ENCODE measurements at regions not wholly inside any gene's neighbourhood (a gene's known extent, or its start where the extent isn't known, plus 50 kb on each side); places are given as distances from the start of the nearest gene placed in this dataset.

DNA sequence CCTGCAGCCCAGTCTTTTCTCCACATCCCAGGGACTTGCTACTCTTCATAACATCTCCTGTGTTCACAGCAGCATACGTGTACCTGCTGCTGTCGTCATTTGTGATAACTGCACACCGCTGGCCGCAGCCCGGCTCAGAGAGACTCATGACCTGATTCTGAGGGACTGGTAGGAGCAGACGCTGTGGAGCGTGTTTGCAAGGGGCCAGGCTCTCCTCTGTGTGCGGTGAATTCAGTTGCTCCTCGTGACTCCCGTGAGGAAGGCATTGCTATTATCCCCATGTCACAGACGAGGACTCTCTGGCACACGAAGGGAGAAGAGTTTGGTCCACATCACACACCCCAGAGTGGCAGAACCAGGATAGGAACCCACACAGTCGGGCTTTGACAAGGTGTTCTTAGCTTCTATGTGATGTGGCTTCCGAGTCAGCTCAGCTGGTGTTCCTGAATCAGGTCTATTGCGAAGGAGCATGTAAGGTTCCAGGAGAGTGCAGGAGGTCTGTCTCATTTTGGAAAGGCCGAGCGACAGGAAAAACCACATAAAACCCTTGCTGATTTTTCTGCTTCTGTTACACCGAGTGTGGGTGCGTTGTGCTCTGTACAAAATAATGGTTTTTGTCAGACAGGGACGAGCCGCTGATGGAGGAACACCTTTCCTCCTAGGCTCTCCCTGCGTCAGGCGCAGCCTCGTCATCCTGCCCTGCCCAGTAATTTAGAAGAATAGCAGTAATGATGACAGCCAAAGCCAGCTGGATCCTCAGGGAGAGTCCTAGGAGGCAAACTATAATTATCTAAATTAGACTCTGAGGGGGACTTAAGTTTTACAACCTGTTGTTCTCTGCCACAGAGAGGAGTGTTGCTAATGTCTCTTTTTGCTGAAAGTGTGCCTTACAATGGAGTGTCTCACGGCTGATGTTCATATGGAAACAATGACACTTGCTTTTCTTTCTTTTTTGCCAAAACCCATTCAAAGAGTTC is 157.5 kb upstream of the RGMA start:
- FAIRE-seq (no peak), DNase-seq (ENCODE audit: low spot score) (no peak)

DNA sequence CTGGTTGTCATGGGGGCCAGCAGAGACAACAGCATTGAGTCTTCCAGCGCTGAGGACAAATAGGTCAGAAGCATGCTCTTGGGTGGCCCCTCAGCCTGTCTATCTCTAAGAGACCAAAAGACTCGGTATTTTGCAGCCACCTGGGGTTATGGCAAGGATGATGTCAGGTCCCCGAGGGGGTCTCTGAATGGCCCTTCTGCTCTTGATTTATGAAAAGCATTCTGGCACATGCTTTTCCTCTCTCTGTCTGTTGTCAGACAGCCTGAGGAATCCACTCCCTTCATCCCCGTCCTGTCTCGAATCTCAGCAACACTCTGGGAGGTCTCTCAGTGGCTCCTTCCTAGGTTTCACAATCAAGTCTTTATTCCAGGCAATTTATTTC is 156.6 kb upstream of the RGMA start:
- DNase-seq (ENCODE audit: low spot score) (no peak), FAIRE-seq (no peak)

DNA sequence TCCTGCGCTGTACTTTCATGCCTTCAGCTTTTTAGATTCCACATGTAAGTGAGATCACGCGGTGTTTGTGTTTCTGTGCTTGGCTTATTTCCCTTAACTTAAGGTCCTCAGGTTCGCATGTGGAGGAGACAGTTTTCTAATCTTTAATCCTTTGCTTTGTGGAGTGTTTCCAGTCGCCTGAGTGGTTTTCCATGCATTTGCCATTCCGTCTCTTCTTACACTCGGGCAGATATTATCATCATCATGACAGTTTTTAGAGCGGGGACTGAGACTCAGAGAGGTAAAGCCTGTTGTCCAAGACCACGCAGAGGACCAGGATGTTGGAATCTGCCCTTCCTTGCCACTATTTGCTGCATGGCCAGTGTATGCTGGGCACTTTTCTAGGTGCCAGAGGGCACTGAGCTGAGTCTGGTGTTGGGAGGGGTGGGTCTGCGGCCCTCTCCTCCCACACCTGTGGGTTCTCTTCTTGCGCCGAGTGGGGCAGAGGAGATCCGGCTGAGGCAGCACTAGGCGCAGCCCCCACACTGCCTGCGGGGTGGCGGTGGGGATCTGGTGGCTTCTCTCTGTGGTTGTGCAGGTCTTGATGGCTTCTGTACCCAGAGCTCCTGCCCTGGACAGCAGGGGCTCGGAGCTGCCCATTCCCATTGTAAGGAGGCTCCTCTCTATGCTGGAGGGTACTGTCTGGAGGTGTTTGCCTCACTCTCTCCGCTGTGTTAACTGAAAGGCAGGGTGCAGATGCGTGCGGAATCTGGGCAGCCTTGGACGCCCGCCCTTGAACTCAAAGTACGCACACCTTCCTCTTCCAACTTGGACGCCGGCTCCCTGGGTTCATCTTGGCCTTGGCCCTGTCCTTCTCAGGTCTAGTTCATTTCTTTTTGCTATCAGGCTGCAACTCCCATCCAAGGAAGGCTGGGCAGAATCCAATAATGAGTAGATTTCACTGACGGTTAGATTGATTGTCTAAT is 156.0 kb upstream of the RGMA start:
- FAIRE-seq (no peak), DNase-seq (ENCODE audit: low spot score) (no peak)

DNA sequence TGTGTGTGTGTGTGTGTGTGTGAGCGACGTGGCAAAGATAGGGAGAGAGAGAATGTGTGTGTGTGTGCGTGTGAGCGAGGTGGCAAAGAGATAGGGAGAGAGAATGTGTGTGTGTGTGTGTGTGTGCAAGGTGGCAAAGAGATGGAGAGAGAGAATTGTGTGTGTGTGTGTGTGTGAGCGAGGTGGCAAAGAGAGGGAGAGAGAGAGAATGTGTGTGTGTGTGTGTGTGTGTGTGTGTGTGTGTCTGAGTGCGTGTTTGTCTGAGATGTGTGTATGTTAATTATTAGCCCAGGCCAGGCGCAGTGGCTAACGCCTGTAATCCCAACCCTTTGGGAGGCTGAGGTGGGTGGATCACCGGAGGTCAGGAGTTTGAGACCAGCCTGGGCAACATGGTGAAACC is 154.6 kb upstream of the RGMA start:
- FAIRE-seq, result no peak

DNA sequence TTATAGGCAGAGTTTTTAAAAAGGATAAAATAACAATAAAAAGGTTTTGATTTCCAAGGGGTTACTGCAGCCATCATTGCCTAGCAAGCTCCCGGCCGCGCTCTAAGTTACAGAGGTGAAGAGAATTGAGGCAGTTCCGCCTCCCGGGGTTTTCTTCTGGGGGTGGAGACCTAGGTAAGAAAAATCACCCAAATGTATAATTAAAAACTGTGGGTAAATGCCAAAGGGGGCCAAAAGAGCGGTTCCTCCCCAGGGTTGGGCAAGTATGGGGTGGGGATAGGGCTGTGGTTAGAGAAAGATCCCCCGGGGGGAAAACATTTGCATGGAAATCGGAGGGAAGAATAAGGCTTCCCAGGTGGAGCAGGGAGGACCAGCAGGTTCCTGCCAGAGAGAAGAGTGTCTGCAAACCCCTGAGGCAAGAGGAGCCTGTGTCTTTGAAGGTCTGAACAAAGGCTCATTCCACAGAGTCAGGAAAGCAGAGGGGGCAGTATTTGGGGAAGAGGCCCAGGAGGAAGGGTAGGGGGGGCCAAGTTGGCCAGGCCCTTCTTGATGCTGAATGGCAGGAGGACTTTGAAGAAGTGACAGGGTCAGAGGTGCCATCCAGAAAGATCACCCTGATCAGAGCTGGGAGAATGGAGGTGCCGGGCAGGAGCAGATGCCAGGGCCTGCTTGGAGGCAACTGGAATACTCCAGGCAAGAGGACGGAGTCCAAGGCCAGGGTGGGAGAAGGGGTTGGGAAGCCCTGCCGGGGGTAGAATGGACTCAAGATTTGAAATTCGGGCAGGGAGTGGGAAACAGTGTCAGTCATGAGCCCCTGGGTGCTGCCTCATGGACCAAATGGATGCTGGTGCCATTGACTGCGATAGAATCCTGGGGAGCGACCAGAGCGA is 152.9 kb upstream of the RGMA start:
- FAIRE-seq (no peak), DNase-seq (ENCODE audit: low spot score) (no peak)

More for the DNA sequence above, 154.6 kb upstream of the RGMA start:
- DNase-seq (ENCODE audit: low spot score), result no peak

DNA sequence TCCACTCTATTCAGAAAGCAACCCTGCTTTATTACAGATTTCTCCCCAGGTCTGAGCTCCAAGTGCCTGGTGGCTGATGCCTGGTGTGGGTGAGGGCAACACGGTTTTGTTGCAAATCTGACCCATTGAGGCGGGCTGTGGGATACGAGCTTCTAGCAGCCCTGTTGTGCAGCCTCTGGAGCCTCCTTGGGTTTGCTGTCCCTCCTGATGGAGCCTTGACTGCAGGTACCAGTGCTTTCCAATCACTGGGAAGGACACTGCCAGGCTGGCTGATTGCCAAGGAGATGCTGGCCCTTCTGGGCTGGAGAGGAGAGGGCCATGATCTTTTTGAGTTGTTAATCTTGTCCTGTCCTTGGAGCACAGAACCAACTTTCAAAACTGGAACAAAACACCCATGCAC is 151.0 kb upstream of the RGMA start:
- DNase-seq (ENCODE audit: low spot score) (no peak), FAIRE-seq (no peak)

DNA sequence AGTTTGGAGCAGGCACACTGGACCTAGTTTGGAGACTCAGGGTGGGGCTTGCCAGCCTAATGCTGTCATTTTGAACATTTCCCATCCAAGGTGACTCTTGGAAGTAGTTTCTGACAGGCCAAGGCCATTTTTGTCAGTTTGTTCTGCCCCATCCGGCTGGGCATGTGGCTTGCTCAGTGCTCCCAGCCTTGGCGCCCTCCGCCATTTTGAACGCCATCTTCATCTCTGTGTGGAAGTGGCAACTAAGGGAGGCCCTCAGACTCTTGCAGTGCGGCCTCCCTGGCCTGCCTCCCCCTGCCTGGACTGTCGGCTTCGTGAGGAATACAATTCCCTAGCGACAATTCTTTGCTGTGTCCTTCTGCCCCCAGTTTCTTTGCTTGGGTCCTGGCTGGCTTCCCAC is 150.6 kb upstream of the RGMA start:
- DNase-seq (ENCODE audit: low spot score), result no peak
- FAIRE-seq, result no peak

DNA sequence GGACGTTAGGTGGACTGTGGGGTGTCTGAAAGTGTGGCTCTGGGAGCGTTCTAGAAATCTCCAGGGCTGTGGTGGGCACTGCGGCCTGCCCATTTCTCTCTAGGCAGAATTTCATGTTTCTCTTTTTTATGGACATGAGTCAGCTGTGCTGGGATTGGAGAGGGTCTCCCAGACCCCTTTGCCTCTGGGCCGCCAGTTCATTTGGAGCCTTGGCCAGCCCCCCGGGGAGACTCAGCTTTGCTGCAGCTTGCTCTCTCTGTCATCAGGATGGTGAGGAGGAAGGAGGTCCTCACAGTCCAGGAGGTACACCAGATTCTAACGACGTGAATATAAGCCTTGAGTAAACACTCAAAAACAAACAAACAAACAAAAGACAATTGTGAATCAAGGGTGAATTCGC is 149.6 kb upstream of the RGMA start:
- FAIRE-seq (no peak), DNase-seq (ENCODE audit: low spot score) (no peak)

DNA sequence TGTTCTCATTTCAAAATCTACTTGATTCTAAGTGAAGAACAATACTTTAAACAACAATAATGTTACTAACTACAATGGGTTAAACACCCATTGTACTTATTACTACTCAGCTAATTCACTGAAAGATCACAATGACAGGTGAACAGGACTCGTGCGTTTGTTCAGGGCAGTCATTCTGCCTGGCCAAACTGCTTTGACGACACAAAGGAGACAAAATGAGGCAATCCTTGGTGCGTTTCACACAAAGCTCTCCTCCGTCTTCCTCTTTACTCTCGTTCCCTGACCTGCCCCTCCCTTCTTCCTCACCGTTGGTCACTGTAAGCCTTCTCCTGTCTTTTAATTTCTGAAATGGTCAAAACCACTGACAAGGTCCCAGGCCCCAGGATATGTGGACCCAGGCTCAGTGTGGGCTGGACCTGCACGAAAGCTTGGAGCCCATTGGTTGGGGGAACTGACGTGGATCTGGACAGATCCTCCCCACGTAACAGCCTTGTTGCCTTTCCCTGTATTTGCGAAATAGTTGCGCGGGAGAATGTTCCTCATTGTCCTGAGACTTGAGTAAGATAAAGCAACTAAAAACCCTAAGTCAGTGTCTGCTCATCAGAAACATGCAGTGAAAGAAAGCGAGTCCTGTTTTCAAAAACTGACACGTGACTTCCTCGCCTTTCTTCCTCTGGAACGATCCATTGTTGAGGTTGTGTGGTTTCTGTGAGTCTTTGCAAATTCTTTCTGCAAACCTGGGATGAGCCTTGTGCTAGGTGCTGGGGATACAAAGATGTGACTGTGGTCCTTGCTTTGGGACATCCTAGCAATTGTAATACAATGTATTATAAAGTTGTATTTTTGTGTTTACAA is 147.1 kb upstream of the RGMA start:
- FAIRE-seq (no peak), DNase-seq (ENCODE audit: low spot score) (no peak)

DNA sequence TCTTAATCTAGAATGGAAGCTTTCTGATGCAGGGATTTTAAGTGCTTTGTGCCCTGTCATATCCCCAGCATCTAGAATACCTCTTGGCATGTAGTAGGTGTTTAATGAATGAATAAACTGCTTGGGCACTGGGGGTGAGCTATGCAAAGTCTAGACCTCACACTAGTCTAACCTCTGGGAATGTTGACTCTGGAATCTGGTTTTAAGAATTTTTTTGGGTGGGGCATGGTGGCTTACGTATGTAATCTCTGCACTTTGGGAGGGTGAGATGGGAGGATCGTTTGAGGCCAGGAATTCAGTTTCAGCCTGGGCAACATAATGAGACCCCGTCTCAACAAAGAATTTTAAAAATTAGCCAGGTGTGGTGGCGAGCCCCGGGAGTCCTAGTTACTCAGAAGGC is 146.3 kb upstream of the RGMA start:
- DNase-seq (ENCODE audit: low spot score) (no peak), FAIRE-seq (no peak)

DNA sequence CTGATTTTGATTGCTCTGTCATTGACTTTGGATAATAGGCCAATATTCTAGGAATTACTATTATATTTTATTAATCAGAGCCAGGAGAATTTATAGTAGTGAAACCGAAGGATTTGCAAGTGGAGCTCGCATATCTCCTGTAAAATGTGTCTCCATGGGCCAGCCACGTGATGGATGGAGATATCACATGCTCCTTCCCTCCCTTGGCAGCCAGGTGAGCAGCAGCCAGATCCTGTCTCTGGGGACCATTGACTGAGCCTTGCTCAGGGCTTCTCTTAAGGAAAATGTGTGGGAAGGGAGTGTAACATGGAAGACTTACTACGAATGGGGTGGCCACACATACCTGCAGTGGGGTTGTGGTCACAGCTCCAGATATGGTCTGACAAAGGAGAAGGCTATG is 144.7 kb upstream of the RGMA start:
- FAIRE-seq, result no peak

DNA sequence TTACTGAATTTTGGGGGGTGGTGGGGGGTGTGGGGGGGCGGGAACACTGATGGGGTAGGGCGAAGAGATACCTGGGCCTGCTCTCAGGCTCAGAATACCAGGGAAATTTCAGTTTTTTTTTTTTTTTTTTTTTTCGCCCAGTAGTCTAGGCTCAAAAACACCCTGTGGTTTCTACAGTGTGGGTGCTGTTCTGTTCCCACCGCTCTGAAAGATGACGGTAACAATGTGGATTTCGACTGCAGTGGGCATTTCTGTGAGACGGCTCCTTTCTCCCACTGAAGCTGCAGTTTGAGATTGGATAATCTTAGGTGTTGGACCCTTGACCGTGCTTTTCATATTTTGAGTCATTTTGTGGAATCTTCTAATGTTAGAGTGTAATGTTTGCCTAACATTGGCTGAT is 143.8 kb upstream of the RGMA start:
- FAIRE-seq (no peak), DNase-seq (ENCODE audit: low spot score) (no peak)

More for the DNA sequence above, 144.7 kb upstream of the RGMA start:
- DNase-seq (ENCODE audit: low spot score), result no peak

DNA sequence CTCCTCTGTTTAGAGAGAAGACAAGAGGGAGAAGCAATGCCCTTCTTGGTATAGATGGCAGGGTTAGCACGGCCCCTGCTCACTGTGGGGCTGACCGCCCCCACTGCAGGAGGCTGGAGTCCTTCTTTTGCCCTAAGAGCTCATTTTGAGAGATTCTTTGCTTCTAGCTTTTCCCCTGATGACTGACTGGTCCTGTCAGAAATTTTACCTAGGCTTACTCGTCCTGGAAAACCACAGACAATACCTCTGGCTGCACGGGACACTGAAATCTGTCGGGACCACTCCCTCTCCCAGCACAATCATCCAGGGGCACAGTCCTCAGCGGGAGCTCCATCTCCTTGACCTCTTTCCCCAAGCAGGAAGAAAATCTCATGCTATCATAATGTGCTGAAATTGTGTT is 143.0 kb upstream of the RGMA start:
- FAIRE-seq, result no peak

DNA sequence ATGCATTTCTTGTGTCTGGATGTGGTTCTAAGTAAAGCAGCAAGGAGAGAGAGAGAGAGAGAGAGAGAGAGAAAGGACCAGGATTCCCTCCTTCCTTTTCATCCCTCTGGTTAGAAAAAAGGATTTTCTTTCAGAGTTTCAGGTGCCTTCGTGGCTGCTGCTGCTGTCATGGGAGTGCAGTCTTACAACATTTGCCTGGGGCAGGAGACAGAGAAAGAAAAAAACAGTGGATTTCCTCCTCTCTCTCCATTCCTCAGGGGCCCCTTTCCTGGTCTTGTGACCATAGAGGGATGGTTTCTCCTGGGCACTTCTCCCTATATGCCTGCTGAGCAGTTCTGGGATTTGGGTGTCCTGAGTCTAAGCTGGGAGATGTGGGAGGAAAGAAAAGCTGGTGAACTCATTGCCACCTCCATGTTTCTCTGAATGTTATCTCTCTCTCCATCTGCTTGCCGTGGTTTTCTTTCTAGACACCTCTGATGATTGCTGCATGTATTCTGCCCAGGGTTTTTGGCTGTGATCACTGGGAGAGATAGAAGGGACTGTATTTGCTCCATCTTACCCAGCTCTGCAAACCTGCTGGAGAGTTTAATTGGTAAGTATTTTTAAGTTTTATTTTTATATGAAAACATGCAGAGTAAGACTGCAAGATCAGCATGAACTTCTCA is 142.4 kb upstream of the RGMA start:
- DNase-seq (ENCODE audit: low spot score) (no peak), FAIRE-seq (no peak)

More for the DNA sequence above, 143.0 kb upstream of the RGMA start:
- no peak for DNase-seq (ENCODE audit: low spot score)

DNA sequence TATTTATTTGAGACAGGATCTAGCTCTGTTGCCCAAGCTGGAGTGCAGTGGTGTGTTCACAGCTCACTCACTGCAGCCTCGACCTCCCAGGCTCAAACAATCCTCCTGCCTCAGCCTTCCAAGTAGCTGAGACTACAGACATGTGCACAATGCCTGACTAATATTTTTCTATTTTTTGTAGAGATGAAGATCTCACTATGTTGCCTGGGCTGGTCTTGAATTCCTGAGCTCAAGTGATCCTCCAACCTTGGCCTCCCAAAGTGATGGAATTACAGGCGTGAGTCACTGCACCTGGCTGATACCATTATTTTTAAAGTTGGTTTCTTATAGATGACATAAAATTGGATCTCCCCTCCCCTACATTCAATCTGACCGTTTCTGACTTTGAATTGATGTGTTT is 139.5 kb upstream of the RGMA start:
- no peak for DNase-seq (ENCODE audit: low spot score)
- FAIRE-seq, result no peak

DNA sequence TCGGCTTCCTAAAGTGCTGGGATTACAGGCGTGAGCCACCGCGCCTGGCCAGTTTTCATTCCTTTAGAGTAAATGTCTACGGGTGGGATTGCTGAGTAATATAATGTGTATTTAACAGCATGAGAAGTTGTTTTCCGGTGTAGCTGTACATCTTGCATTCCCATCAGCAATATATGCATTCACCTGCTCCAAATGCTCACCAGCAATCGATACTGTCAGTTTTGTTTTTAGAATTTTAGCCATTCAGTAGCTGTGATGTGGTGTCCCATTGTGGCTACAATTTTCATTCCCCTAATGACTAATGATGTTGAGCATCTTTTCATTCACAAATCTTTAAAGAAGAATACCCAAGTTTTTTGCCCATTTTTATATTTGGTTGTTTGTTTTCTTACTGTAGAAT is 134.8 kb upstream of the RGMA start:
- DNase-seq (ENCODE audit: low spot score) (no peak), FAIRE-seq (no peak)

DNA sequence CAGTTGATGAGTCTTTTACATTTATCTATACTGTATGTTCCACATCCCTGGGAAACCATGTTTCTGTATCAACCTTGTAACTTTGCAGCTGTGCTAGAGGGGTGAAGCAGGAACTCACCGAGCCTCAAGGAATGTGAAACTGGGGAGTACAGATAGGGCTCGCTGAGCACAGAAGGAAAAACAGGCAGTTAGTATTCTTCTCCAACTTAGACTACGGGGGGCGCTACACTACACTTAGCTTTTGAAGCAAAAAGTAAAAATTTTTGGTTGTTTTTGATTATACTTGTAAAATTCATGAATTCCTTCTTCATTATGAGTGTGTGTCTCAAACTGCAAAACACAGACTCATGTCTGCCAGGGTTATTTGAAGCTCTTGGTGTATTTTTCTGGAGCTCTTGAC is 132.7 kb upstream of the RGMA start:
- FAIRE-seq, result no peak
- no peak for DNase-seq (ENCODE audit: low spot score)

DNA sequence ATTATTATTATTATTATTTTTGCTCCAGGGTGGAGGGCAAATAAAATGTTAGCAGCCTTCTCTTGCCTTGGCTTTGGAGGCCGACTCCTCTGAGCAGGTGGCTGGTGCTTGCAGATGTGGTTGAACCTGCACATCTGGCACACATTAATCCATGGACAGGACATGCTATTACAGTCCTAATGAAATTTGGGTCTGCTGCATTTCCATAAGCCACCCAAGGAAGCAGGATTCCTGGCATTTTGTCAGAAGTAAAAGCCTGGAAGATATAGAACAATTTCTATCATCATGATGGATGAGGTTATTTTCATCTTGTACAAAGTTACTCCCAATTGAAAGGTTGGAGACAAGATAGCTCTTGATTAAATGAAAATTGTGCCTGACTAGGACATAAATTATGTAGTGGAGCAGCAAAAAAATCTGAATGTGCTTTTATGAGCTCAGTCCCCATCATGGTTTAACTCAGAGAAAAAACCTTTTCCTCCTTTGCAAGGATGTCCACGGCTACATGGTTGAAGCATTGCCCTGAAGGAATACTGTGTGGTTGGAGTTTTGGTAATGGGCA is 130.9 kb upstream of the RGMA start:
- no peak for DNase-seq (ENCODE audit: low spot score)
- FAIRE-seq, result no peak

DNA sequence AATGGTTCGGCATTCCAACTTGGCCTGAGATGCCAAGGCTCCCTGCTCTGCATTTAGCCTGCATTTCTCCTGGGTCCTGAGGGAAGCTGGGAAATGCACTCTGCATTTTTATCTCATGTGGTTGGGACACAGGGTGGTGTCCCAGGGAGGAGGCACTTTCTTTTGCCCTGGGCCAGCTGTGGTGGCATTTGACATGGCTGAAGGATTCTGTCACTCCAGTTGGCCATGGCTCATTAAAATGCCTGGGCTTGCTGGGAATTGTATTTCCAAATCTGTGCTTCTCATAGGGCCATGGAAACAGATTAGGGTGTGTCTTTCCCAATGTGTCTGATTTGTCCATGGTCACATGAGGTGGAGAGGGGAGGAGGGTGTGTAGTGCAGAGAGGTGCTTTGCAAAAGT is 128.3 kb upstream of the RGMA start:
- FAIRE-seq (no peak), DNase-seq (ENCODE audit: low spot score) (no peak)

Data from RCC 7860 (cell line).